ENCODE measurements at regions not wholly inside any gene's neighbourhood (a gene's known extent, or its start where the extent isn't known, plus 50 kb on each side); places are given as distances from the start of the nearest gene placed in this dataset.

DNA sequence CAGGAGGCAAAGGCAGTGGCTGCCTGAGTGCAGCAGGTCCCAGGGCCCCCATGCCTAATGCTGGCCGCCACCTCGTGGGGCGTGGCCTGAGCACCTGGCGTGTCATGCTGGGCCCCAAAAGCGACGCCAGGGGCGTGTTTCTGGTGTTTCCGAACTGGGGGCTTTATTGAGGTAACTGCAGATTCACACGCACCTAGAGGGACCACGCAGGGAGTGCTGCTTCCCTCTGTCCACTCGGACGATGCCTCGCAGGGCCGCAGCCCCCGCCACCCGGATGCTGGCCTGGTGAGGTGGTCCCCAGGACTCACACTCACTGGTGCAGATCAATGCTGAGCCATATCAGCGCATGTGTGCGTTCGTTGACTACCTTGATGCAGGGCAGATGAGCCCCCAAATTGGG is 736.2 kb downstream of the BRD1 start:
- no peaks in the 10 kb centered on the region for H3K4me1 ChIP-seq (ENCODE audit: insufficient read depth)
- Mint-ChIP-seq H3K36me3 (ENCODE audit: low read depth) (no peaks in the 10 kb centered on the region; the same call in 2 of the 3 replicates), H3K27ac (no peak overlapping the region), H3K27me3 (ENCODE audit: insufficient read depth, low read depth, poor library complexity) (peaks cover 2% of the 10 kb centered on the region), H3K4me3 (no peak overlapping the region), H3K9me3 (no peaks in the 10 kb centered on the region), H3K4me1 (no peaks in the 10 kb centered on the region; the same call in 2 of the 3 replicates)
- no peak overlapping the region for H3K27ac ChIP-seq (ENCODE audit: low read depth)
- ATAC-seq, result no peak
- no peak overlapping the region for H3K4me2 ChIP-seq
- DNase-seq (ENCODE audit: low spot score), result no peak
- H3K4me3 ChIP-seq, result no peak overlapping the region
- no peak for TF ChIP-seq ZNF462 (CRISPR knock-in tag; IDR thresholded peaks at IDR 0.05)
- TF ChIP-seq STAT1 (IDR thresholded peaks at IDR 0.05; ENCODE audit: unreplicated experiment), result no peak
- no peak for TF ChIP-seq JUNB (IDR thresholded peaks at IDR 0.05; ENCODE audit: unreplicated experiment)
- TF ChIP-seq ETS1 (IDR thresholded peaks at IDR 0.05), result no peak
- no peak for TF ChIP-seq CREB1 (CRISPR knock-in tag; IDR thresholded peaks at IDR 0.05; ENCODE audit: low read depth)
- no peak for TF ChIP-seq EZH2 (IDR thresholded peaks at IDR 0.05; ENCODE audit: low read depth, unreplicated experiment)
- no peak for TF ChIP-seq REST (IDR thresholded peaks at IDR 0.05; ENCODE audit: unreplicated experiment)
- TF ChIP-seq NANOG (IDR thresholded peaks at IDR 0.05; ENCODE audit: borderline replicate concordance), result no peak
- TF ChIP-seq ZNF114 (CRISPR knock-in tag; IDR thresholded peaks at IDR 0.05), result no peak
- TF ChIP-seq, protein P1, sequence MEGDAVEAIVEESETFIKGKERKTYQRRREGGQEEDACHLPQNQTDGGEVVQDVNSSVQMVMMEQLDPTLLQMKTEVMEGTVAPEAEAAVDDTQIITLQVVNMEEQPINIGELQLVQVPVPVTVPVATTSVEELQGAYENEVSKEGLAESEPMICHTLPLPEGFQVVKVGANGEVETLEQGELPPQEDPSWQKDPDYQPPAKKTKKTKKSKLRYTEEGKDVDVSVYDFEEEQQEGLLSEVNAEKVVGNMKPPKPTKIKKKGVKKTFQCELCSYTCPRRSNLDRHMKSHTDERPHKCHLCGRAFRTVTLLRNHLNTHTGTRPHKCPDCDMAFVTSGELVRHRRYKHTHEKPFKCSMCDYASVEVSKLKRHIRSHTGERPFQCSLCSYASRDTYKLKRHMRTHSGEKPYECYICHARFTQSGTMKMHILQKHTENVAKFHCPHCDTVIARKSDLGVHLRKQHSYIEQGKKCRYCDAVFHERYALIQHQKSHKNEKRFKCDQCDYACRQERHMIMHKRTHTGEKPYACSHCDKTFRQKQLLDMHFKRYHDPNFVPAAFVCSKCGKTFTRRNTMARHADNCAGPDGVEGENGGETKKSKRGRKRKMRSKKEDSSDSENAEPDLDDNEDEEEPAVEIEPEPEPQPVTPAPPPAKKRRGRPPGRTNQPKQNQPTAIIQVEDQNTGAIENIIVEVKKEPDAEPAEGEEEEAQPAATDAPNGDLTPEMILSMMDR (conservative IDR thresholded peaks at IDR 0.05; ENCODE audit: low read depth in 2 of 2), result no peak
- TF ChIP-seq EZH2phosphoT487 (IDR thresholded peaks at IDR 0.05; ENCODE audit: unreplicated experiment), result no peak
- no peak for TF ChIP-seq POLR2AphosphoS5 (IDR thresholded peaks at IDR 0.05; ENCODE audit: low read depth)
- no peak for TF ChIP-seq ZNF331 (CRISPR knock-in tag; IDR thresholded peaks at IDR 0.05; ENCODE audit: low read depth)
- no peaks in the 10 kb centered on the region for H3K79me2 ChIP-seq (replicated peaks; ENCODE audit: insufficient read depth)
- no peaks in the 10 kb centered on the region for H4K20me1 ChIP-seq (replicated peaks; ENCODE audit: insufficient read depth)
- H3F3A ChIP-seq (replicated peaks; ENCODE audit: low read depth), result no peaks in the 10 kb centered on the region
- H3K36me3 ChIP-seq (ENCODE audit: insufficient read depth), result no peaks in the 10 kb centered on the region; the same call in 1 of the 2 replicates
- no peaks in the 10 kb centered on the region for H3K9me2 ChIP-seq (ENCODE audit: insufficient read depth)
- no peaks in the 10 kb centered on the region for H3K27me3 ChIP-seq (ENCODE audit: insufficient read depth)
- H2AFZ ChIP-seq, result no peak overlapping the region

Data from GM23338 (cell line).